ENCODE measurements at regions not wholly inside any gene's neighbourhood (a gene's known extent, or its start where the extent isn't known, plus 50 kb on each side); places are given as distances from the start of the nearest gene placed in this dataset.
"Not testable (repeated sequence)": the region's sequence is repeated elsewhere in the genome, so short reads cannot be mapped to it uniquely, and the experiment has no call there.

DNA sequence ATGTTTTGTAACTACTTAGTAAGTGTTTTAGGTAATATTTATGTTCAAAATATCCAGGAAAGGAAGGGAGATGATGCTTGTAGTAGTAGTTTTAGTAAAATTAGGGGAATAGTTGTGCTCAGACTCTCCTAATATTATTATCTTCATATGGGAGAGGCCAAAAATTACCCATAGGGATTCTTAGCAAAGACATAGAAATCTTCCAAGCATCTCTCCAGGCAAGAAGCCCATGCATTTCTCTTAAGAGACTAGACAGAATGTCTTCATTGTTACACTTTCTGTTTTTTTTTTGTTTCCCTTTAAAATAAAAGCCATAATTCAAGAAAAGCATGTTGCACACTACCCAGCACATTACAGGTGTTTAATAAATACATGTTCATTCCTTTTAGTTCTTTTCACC is 180.6 kb downstream of the CYB561 start:
- DNase-seq, result no peak

DNA sequence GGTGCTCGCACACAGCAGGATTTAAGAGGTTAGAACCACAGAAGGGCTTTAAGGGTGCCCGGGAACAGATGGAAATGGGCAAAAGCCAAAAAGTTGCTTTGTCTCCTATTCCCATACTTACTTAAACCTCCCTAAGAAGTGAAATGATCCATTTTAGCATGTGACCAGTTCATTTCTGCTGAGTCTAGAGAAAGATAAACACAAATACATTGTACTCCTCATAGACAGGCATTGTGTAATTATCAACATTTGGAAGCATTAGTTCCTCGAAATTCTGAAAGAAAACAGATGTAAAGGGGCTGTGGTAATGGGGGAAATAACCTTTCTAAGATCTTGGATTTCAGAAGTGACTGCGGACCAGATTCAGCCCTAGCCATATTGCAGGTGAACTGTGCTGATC is 178.3 kb downstream of the CYB561 start:
- DNase-seq, result no peak

DNA sequence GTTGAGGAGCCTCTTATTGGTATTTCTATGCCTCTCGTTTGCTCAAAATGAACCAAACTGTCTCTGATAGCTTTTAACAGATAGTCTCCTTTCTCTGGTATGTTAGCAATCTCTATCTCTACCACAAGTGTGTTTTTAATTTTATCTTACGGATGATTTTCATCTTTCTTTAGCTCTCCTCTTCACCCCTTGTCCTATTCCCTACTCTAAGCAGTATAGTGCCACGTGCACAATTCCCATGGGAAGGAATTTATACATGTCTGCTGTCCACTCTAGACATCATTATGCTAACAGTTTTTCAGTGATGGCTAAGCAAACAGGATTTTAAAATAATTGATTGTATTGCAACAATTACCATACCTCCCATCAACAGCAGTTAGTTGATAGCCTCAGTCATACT is 177.3 kb downstream of the CYB561 start:
- no peak for DNase-seq

DNA sequence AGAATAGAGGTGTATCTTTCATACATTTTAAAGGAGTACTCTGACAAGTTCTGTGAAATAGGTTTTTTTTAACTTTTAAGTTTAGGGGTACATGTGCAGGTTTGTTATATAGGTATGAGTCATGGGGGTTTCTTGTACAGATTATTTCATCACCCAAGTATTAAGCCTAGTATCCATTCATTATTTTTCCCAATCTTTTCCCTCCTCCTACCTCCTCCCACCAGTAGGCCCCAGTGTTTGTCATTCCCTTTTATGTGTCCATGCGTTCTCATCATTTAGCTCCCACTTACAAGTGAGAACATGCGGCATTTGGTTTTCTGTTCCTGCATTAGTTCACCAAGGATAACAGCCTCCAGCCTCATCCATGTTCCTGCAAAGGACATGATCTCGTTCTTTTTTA is 175.5 kb downstream of the CYB561 start:
- DNase-seq, result no peak

DNA sequence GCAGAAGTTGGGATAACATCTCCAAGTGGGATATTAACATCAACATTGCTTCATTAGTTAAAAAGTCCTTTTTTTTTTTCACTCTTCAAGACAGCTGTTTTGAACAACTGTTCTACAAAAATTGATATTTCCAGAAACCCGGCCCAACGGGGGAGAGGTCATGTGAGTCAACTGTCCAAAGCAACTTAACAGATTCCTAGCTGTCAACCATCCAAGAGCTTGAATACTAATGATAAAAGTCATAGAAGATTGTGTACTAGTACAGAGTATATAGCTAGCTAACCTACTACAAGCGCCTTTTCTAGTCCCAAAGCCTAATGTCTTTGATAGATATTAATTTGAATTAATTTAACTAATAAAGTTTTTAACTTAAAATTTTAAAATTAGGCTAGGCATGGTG is 172.0 kb downstream of the CYB561 start:
- no peak for DNase-seq

DNA sequence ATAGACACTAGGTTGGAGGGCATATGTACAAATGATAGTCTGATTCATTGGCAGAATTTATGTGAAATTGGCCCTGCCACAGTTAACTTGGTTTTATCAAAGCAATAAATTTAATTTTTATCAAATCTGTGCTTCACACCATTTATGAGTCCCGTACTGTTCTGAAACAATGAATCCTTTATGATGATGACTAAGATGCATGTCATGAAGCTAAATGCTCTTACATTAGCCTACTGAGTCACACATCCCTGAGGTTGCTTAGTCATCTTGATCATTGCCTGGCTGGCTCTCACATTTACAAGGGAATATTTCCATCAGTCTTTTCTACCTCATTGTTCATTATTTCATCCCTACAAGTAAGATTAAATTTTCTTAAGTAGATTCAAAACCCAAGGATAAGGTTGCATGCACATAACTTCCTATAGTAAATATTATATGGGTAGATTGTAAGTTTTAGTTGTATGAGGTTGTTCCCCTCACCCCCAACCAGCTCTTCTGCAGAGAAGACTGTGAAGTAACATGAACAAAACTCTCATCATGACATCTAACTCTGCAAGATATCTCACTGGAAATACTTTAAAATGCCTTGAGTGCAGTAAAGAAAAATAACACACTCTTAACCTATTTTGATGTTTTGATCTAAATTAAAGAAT is 170.7 kb downstream of the CYB561 start:
- no peak for DNase-seq

DNA sequence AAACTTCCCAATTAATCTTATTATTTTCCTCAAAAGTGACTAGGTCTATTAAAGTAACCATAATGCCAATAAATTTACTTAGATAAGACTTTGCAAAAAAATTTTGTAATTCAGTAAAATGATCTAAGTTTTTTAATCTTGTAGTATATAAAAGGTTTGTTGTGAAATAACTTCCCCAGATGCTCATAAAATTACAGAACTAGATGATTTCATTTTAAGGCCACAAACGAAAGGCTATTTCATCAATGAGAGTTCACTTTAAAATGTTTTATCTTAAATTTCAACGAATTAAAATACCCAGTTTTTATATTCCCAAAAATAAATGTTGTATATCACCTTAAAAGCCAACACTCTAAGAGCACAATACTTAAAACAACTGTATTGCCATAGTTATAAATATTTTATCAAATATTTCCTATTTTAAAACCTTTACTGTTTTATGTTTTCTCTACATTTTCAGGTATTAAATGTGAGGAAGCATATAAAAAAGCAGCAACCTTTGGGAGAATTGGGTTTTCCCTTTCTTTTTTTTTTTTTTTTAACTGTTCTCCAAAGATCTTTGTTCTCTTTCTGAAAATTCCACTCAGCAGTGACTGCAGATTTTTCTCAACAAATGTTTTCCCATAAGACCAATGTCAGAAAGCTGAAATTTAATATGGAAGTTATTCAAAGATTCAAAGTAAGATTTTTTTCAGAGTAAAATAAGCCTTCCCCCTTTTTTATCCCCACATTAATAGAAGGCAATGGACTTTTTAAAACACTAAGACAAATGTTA is 169.9 kb downstream of the CYB561 start:
- no peak for DNase-seq

DNA sequence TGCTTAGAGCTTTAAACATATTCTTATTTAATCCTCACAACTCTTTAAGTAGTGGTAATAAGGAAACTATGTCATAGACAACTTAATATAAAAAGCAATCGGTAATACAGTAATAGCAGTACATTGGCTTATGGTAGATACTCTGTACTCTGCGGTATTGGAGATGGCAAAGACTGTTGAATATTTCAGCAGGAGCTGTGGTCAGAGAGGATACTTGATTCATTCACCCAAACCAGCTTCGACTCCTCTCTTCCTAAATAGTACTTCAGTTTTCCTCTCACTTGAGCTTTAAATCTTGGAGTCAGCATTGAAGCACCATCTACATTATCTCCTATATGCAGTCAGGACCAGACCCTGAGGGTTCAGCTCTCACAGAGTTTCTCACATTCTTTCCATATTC is 169.3 kb downstream of the CYB561 start:
- DNase-seq, result no peak

DNA sequence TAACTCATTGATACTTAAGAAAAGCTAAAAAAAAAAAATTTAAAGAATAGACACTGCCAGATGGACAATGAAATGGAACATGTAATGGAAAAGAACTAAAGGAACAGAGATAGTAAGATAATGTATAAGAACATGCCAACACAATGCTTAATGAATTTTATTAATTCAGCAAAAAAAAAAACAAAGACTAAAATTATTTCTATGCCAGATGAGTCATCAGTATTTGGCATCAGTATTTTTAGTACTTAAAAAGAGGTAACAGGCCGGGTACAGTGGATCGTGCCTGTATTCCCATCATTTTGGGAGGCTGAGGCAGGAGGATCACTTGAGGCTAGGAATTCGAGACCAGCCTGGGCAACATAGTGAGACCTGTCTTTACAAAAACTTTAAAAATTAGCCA is 168.5 kb downstream of the CYB561 start:
- no peak for DNase-seq

DNA sequence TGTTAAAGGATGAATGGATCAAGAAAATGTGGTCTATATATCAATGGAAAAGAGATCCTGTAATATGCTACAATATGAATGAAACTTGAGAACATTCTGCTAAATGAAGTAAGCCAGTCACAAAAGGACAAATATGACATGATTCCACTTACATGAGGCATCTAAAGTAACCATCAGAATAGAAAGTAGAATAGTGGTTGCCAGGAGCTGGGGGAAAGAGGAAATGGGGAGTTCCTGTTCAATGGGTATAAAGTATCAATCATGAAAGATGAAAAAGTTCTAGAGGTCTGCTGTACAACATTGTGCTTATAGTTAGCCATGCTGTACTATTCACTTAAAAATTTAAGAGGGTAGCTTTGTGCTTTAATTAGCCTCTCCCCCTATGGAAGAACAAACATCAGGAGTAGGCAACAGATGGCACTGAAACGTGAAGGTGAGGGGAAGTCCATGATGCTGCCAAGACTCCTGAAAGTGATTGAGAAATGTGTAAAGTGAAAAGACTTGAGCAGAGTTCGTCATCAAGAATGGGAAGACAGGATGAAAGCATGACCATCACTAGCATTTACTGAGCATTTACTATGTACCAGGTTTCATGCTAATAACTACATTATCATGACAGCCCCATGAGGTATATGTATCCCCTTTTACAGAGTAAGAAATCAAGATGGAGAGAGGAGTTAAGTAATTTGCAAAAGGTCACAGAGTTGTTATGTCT is 167.2 kb downstream of the CYB561 start:
- DNase-seq, result no peak

DNA sequence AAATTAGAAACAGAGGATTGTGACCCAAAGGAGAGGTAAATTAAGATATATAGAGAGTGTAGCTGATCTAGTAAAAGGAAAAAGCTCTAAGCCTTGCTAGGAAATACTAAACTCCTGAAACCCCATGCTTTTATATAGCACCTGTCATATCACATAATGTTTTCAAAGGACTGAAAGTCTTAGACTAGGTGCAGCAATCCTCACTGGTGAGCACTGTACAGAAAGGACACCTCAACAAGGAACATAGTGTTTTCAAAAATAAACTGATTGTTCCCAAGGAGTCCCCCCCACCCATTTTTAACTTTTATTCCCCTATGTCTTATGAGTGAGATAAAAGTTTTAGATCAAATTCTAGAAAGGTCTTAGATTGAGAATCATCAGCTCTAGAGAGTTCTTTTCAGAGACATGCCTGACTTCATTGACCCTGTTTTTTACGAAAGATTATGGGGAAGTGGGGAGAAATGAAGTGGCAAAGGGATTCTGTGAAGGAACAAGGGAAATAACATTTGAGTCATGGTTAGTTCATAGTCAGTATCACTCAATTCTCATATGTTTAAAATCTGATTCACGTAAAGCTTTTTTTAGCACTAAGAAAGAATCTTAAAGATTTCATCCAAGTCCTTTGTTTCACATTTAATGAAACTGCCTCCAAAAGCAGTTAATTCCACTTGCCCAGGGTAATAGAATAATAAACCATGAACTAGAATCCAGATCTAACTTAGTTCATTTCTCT is 166.4 kb downstream of the CYB561 start:
- DNase-seq, result no peak

DNA sequence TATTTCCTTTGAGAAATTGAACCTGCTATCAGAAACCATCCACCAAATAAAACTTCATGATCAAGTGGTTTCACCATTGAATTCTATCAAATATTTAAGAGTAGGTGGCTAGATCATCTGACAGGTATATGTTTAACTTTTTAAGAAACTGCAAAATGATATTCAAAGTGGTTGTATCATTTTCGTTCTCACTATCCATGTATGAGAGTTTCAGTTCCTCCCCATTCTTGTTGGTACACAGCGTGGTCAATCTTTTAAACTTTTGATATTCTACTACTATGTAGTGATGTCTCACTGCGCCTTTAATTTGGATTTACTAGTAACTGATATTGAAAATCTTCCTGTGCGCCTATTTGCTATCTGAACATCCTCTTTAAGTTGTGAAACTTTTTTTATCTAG is 163.7 kb downstream of the CYB561 start:
- no peak for DNase-seq

DNA sequence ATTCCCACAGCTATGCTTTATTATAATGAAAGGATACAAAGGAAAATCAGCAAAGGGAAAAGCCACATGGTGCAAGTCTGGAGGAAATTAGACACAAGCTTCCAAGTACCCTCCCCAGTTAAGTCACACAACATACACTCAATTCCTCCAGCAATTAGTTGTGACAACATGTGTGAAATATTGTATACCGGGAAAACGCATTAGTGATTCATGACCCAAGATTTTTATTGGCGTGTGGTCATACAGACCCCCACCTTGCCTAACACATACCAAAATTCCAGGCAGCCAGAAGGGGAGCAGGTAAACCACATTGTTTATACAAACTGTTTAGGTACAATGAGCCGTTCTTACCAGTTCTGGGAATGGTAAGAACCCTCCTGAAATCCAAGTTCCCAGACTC is 160.6 kb downstream of the CYB561 start:
- no peak for DNase-seq

DNA sequence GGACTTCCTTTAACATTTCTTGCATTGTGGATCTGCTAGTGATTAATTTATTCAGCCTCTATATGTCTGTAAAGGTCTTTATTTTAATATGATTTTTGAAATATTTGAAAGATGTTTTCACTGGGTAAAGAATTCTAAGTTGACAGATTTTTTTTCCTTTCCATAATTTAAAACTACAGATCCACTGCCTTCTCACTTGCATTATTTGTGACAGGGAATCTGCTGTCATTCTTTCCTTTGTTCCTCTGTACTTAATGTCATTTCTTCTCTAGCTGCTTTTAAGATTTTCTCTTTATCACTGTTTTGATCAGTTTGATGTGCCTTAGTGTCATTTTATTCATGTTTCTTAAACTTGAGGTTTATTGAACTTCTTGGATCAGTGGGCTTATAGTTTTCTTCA is 159.9 kb downstream of the CYB561 start:
- no peak for DNase-seq

DNA sequence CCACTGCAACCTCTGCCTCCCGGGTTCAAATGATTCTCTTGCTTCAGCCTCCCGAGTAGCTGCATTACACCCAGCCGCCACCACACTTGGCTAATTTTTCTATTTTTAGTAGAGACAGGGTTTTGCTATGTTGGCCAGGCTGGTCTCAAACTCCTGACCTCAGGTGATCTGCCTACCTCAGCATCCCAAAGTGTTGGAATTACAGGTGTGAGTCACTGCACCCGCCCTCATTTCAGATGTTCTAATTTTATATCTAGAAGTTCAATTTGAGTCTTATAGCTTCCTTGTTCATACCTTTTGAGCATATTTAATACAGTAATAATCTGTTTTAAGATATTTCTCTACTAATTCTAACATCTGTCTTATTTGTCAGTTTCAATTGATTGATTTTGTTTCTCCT is 159.1 kb downstream of the CYB561 start:
- DNase-seq, result not testable (repeated sequence)

DNA sequence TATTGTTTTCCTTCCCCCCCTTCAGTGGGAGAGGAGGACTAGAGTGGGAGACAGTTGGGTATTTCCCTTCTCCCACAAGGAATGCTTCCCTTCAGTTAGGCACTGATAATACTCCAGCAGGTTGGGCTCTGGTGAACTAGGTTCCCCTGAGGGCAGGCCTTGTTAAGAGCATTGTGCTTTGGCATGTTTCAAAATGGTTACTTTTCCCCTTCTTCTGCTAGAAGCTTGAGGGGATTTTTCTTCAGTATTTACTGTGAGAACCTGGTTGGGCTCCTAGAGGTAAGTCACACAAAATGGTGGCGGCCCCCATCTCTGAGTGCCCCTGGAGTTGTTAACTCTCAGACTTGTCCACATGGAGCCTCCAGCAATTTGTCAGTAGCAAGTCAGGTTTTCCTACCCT is 156.2 kb downstream of the CYB561 start:
- DNase-seq, result no peak

DNA sequence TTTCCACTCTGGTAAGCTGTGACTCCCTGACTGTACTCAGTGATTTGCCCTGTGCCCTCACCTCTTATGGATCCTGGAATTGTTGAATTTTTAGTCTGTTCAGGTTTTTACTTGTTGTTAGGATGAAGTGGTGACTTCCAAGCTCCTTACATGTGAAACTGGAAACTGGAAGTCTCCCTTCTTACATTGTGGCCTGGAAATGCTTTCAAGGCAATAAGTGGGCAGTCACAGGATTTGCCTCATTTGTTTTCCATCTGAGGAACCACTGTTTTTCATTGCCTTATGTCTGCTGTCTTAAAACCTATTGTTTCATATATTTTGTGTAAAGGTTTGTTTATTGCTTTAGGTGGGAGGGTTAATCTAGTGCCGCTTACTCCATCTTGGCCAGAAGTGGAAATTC is 155.8 kb downstream of the CYB561 start:
- no peak for DNase-seq

DNA sequence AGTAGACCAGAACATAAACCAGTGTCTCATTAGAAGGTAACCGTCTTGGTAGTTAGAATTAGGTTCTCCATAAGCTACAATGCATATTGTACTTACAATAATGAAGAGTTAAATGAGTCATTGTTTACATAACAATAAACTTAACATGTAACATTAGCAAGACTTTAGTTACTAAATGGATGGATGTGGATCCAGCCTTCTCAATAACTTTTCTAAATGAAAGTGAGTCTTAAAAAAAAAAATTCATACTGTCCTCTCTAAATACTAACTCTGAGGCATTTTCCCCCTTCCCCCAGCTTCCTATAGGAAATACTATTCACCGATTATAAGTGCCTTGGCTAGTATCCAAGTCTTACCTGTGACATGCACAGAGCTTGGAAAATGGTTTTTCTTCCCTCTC is 155.3 kb downstream of the CYB561 start:
- no peak for DNase-seq

DNA sequence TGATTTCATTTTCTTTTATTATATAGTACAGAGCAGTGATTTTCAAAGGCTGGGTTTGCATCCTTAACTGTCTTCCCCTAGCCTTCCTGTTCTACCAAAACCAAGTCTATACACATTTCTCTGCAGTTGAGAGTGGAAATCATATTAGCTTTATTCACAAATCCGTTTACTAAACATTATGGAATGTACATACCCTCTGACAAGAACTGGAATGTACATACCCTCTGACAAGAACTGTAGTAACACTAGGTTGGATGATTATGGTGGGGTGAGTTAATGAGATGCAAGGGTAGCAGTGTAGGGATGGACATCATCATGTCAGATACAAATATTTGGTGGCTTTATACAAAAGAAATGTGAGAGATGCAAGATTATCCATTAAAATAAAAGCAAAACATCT is 154.8 kb downstream of the CYB561 start:
- DNase-seq, result no peak

DNA sequence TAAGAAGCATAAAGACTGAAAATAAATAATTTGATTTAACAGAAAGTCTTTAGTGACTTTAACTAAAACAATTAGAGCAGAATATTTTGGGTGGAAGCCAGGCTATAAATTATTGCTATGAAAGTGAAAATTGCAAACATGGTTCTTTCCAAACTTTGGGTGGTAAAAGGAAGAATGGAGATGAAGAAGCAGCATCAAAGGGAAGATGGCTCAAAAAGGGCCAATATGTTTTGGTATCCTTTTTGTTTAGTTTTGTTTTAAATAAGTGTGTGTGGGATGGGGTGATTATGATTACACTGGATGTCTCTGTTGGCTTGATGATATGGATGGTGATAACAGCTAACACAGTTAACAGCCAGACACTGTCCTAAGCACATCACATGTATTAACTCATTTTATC is 153.7 kb downstream of the CYB561 start:
- DNase-seq, result no peak

DNA sequence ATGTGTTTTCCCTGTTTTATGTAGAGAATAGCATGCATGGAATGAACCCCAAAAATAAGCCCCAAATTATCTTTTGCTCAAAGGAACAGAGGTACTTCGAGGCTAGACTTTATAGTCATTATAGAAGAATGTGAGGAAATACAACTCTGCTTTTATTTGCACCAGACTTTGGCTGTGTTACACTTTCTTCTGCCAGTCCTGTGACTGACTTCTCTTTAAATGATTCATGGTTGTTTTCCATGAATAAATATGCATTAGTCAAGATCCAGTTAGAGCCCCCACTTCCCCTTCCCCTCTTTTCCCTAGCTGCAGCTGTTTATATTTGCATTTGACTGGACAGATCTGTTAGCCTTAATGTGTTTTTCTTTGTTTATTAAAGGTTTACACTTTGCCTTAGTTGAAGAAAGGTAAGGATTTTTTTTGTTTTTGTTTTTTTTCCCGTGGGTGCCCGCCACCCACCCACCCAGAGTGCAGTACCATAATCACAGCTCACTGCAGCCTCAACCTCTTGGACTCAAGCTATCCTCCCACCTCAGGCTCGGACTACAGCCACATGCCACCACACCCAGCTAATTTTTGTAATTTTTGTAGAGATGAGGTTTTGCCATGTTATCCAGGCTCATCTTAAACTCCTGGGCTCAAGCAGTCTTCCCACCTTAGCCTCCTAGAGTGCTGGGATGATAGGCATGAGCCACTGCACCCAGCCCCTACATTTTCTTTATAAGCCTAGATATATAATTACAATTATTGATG is 152.6 kb downstream of the CYB561 start:
- DNase-seq, result no peak

DNA sequence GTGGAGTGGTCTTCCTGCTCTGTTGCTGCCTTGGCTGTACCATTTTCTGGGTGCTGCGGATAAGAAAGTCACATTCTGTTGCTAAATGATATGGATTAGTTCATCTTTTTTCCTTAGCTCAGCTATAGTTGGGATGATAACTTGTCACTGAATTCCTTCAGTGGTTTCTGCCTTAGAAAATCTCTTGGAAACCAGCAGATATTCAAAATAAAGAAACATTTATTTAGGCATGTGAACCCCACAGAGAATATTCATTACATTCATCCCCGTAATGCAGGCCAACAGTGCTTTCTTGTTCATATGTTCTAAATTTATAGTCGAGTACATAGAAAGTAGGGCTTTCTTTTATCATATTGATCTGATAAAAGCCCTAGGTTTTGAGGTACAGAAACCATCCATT is 151.3 kb downstream of the CYB561 start:
- DNase-seq, result no peak

DNA sequence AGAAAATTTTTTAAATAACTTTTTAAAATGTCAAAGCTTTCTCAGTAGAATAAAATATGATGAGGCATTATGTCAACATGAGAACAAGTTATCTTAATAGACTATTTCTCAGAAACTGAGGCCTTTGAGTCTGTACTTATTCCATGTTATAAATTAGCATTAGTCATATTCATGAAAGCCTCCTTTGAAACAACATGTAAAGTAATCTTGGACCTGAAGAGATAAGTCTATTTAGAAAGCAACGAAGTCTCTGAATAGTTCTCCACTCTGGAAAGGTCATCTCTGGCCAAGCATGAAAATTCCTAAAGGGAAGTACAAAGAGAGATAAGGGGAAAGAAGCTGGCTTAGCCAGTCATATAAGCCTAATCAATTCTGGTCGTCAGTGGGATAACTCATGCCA is 150.8 kb downstream of the CYB561 start:
- DNase-seq, result no peak

All from GDM1 (cell line).